Tongue (tissue), 1 donor: ENCODE measurements at regions not wholly inside any gene's neighbourhood (a gene's known extent, or its start where the extent isn't known, plus 50 kb on each side); places are given as distances from the start of the nearest gene placed in this dataset.
"Not testable (repeated sequence)": the region's sequence is repeated elsewhere in the genome, so short reads cannot be mapped to it uniquely, and the experiment has no call there.

Experiments used
- DNase-seq: peaks from one replicate; pipeline ENCODE4 v3.0.0-alpha.2; 2015

DNA sequence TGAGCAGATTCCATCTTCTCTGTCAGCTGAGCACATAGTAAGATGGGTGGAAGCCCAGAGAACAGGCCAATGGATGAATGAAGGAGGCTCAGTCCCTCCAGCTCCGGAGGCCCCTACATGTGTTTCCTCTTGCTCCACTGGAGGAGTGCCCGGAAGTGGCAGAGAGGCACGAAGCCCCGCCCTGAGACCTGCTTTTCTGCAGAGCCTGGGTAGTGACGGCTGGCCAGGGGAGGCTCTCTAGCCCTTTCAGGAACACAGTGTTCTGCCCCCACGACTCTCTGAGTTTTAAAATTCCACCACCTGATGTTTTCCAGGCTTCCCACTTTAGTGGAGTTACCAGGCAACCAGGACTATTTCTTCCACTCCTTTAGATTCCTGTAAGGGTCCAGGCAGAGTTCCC, 149.4 kb upstream of the SLC6A11 start:
- DNase-seq: peak; percentile 19

DNA sequence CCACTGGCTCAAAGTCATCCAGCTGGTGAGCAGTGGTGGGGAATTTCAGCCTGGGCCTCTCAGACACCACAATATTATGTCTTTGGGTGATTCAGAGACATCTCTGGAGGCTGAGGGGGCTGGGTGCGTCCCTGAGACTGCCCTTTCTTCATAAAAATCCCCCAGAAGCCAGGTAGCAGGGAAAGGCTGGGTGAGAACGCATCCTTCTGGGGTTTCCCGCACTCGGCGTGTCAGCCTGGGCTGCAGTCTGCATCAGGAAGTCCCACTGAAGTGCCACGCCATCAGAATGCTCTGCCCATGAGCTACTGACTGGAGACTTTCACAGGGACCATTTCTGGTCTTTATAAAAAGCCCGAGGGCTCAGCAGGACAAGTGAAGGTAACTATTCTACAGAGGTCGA, 148.8 kb upstream of the SLC6A11 start:
- DNase-seq: no peak

DNA sequence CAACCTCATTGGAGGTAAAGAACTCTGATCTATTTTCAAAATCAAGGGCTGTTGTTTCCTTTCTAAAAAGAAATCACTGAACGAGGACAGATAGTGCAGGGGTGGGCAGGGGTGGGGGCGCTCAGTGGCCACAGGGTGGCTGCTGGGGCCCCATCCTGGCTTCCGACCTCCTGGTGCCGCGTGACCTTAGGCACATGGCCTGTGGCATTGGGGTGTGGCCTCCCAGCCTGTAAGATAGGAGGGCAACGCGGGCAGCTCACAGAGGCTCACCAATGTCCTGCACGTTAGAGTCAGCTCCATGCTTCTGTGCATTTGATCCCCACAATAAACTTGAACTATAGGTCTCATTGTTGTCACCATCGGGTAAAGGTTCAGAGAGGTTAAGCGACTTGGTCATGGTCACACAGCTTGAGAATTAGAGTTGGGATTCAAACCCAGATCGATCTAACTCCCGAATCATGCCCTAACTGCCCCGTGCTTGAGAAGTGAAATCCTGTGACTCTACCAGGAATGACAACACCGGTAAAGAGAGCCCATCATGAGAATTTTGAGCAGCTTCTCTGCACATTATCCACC, 148.0 kb upstream of the SLC6A11 start:
- DNase-seq: no peak

DNA sequence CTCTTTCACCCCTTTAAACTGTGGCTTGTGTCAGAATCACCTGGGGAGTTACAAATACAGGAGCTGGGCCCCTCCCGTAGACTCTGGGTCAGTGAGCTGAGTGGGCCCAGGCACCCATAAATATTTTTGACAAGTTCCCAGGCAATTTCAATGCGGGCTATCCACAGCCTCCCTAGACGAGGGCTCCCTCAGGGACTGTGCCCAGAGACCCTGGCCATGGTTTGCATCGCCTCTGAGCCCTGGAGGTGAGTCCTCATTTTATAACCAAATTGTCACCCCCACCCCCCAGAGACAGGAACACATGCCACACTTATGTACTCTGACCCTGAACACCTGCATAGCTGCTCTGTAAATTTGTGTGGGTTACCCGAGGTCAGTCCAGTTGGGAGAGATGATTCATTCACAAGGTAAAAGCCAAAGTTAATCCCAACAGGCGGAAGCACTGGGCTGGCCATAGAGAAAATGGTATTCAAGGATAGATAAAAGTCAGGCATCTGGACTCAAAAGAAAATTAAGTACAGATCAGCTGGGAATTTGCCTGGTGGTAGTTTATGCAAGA, 146.5 kb upstream of the SLC6A11 start:
- no peak for DNase-seq

DNA sequence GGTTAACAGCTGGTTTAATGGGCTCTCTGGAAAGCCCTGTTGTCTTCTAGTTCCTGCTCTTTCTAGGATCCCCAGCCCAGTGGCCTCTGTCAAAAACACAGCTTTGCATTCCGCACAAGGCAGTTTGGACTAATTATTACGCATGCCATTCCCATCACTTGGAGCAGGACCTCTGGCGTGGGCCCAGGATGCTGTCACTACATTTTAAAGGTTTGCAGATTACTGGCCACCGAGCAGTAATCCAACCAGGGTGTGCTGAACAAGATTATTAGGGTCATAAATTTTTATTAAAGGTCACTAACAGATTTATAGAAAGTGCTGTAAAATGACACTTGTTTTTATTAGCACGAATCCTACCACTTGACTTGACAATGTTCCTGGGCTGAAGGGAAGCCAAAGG, 143.6 kb upstream of the SLC6A11 start:
- no peak for DNase-seq

DNA sequence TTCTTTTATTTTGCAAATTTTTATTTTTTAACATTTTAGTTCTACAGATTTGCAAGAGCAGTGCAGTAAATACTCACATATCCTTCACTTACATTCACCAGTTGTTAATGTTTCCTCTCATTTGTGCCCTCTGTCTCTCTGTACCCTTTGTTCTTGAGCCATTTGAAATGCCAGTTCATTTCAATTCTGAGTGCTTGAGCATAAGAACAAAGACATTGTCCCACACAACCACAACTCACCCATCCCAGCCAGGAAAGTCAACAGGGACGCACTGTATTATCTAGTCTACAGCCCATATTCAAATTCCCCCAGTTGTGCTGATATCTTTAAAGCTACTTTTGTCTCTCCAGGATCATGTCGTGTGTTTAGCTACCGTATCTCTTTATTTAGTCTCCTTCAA, 141.4 kb upstream of the SLC6A11 start:
- no peak for DNase-seq

DNA sequence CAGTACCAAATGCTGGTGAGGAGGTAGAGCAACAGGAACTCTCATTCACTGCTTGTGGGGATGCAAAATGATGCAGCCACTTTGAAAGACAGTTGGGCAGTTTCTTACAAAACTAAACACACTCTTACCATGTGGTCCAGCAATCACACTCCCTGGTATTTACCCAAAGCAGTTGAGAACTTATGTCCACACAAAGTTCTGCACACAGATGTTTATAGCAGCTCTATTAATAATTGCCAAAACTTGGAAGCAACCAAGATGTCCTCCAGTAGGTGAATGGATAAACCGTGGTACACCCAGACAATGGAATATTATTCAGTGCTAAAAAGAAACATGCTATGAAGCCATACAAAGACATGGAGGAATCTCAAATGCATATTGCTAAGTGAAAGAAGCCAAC, 139.1 kb upstream of the SLC6A11 start:
- DNase-seq: no peak

DNA sequence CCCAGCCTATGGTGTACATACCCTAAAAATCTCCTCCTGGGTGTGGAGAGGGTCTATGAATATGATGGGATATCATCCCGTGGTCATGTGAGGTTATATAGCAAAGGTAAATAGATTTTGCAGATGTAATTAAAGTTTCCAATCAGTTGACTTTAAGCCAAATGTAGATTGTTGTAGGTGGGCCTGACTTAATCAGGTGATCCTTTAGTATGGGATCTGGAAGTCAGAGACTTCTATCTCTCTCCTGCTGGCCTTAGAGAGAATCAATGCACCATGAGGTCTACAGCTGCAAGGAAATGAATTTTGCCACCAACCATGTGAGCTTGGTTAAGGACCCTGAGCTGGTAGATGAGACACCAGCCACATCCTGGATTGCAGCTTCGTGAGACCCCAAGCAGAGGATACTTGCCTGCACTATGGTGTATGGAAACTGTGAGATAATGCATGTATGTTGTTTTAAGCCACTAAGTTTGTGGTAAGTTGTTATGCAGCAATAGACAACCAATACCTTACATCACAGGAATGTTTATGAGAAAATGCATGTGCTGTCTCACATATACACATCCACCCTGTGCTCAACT, 137.1 kb upstream of the SLC6A11 start:
- DNase-seq: no peak

DNA sequence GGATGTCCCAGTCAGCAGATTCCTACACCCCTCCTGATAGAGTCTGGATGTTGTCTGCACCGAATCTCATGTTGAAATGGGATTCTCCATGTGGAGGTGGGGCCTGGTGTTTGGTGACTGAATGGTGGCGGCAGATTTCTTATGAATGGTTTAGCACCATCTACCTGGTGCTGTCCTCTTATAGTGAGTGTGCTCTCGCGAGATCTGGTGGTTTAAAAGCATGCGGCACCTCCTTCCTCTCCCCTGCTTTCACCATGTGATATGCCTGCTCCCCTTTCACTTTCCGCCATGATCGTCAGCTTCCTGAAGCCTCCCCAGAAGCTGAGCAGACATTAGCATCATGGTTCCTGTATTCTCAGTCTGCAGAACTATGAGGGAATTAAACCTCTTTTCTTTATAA, 135.2 kb upstream of the SLC6A11 start:
- no peak for DNase-seq

DNA sequence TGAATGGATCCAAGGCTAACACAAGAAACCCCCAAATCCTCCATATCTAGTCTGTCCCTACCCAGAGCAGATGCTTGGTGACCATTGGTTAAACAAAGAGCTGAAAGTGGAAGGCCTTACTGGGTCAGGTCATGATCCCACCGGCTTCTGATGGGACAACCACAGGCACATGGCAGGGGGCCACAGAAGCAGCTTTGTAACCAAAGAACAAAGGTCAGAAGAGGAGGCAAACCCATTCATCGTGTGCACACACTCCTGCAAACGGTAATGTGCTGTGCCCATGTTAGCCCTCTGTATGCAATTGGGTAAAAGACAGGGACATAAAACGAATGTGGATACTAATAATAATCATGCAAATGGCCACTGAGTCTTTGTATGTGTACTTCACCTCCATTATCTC, 133.3 kb upstream of the SLC6A11 start:
- no peak for DNase-seq

DNA sequence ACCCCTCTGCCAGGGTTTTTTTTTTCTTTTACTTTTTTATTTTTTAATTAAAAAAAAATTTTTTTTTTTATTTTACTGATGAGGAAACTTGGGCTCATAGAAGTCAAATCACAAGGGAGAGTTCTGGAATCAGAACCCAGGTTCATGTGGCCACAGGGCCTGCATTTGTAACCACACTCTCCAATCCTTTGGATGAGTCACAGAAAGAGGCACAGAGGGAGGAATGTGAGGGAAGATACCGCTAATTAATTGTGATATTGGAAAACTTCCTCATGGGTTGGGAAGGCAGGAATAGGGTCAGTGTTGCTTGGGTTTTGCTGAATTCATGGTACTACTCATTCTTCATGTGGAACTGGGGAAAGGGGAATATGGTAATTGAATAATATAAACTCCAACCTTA, 132.9 kb upstream of the SLC6A11 start:
- no peak for DNase-seq

DNA sequence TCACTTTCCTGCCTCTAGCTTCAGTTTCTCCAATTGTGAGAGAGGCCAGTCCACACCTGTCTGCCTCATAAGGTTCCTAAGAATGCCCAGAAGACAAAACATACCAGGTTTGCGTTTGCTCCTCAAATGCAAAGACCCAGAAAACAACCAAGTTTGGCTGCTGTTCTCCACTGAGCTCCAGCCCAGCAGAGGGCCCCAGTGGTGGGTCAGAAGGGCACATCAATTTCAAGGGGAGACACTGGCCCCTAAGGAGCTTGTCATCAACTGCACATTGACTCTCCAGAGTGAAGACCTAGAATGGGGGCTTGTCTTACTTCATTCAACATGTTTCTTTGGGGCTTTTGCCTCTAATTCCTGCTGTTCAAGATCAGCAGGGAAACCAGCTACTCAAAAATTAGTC, 127.9 kb upstream of the SLC6A11 start:
- no peak for DNase-seq

DNA sequence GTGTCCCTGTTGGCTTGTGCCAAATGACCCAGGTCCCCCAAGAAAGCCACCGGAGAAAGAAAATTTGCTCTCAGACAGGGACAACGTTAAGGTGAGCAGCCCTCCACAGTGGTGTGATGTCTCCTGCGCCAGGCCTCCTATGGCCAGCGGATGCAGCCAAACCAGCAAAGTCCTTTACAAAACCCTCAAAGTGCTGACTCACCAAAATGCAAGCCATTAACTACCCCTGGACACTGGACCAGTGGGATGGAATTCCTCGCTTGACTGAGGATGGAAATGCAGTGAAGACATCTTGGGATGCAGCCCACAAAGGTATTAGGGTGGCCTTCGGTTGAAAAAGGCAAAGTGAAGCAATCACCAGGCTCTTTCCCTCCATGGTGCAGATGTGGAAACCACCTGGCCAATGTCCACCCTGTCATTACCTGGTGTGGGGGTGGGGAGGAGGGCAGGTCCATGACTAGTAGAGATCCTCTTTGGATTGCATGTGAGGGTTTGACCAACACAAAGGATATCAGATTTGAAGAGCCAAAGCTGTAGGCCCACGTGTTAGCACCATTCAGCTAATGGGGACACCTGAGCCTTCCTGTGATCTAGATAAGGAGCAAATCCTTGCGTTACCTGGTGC, 127.4 kb upstream of the SLC6A11 start:
- no peak for DNase-seq

DNA sequence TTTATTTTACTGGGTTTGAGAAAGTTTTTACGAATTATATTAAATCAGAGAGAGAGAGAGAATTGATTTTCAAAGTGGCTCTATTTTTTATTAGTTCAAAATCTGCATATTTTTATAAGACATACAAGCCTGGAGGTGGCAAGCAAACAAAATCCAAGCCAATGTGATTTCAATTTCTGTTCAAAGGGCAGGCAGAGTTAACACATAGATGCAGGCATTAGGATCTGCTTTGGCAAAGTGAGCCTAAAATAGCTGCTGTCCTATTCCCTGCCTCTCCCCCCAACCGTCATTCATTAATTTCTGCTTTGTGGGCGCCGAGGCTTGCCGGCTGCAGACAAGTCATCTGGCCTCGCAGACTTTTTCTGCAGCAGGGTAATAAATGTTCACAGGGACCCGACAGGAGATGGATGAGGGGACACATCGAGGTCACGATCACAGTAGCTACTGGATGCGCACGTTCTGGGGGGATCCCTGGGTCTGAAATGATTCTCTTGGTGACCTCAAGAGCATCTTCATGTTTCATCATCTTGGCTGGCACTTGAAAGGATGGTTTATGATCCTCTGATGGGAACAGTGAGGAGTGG, 123.9 kb upstream of the SLC6A11 start:
- no peak for DNase-seq

DNA sequence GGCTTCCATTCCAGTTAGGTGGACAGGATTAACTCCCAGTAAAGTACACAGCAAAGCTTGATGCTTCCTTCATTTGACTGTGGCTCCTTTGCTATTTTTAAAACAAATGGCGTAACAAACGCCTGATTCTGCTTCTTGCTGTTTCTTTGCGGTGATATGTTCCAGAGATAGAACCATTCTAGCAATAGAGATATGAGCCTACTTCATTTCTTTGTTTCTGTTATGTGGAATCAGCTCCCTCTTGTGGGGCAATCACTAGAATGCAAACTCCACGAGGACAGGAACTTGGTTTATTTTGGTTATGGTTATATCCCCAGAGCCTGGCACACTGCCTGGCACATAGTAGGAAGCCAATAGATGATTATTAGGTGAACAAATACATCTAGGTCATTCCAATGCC, 122.6 kb upstream of the SLC6A11 start:
- no peak for DNase-seq

DNA sequence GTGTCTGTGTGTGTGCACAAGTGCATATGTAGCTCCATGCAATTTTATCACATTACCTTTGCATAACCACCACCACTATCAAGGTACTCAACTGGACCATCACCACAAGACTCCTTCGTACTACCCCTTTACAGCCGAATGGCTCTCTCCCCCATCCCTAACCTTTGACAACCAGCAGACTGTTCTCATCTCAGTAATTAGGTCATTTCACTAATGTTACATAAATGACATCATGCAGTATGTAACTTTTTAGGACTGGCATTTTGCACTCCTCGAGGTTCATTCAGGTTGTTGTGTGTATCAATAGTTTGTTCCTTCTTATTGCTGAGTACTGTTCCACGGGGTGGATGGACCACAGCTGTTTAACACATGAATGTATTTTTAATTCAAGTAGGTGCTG, 121.8 kb upstream of the SLC6A11 start:
- no peak for DNase-seq

DNA sequence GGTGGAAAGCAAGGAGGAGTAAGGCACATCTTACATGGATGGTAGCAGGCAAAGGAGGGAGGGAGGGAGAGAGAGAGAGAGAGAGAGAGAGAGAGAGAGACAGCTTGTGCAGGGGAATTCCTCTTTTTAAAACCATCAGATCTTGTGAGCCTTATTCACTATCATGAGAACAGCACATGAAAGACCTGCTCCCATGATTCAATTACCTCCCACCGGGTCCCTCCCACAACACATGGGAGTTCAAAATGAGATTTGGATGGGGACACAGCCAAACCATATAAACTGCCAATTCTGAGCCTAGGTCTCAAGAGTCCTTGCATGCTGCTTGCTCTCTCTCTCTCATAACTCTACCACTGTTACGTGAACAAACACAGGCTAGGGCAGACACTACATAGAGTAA, 120.8 kb upstream of the SLC6A11 start:
- DNase-seq: not testable (repeated sequence)

DNA sequence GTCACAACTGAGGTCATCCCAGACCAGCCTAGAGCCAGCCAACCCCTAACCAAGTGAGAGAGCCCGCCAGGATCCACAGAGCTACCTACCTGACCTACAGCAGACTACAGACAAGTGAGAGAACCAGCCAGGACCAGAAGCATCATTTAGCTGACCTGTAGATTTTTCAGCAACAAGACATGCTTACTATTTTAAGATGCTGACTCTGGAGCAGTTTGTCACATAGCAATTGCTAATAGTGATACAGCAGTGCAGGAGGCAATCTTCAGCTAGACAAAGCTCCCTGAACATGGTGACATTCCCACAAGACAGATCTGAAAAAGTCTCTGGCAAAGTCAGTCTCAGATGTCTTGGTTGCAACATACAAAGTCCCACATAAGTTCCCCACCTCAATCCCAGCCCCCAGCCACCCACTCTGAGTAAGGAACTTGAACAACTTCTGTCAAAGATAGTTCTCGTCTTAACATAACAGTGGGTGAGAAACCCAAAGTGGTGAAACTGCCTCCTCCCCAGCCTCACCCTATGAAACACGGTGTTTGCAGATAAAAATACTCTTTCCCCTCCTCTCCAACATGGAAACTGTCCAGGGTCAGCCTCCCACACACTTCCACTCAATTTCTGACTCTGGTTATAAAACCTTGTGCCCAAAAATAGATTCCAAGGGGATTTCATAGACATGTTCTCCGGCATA, 120.3 kb upstream of the SLC6A11 start:
- no peak for DNase-seq

DNA sequence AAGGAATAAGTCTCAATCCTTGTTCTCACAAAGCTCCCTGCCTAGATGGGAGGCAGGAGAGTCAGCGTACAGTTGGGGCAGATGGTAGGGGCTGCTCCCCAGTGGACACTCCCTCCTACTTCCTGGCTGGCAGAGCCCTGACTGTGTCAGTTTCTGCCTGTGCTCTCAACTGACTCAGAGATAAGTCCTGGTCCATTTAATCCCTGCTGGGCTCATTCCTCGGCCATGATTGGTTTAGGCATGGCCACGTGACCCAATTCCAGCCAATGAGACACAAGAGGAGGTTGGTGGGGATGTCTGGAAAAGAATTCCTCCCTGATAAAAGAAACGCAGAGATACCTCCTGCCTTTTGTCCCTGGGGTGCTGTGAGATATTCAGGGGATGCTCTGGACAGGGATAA, 118.1 kb upstream of the SLC6A11 start:
- no peak for DNase-seq

DNA sequence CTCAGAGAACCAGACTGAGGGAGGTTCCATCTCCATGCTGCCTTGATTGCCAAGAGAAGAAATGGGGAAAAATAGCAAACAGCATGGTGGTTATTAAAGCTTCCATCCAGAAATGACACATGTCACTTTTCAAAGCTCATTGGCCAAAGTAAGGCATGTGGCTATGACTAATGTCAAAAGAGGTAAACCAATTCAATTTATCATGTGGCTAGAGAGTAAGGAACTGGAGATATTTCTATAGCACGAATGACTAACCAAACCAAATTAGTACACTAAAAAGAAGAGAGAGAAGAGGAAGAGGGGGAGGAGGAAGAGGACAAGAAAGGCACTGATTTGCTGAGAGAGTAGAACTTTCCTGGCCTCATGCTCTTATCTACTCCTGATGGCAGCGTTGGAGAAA, 115.2 kb upstream of the SLC6A11 start:
- no peak for DNase-seq

DNA sequence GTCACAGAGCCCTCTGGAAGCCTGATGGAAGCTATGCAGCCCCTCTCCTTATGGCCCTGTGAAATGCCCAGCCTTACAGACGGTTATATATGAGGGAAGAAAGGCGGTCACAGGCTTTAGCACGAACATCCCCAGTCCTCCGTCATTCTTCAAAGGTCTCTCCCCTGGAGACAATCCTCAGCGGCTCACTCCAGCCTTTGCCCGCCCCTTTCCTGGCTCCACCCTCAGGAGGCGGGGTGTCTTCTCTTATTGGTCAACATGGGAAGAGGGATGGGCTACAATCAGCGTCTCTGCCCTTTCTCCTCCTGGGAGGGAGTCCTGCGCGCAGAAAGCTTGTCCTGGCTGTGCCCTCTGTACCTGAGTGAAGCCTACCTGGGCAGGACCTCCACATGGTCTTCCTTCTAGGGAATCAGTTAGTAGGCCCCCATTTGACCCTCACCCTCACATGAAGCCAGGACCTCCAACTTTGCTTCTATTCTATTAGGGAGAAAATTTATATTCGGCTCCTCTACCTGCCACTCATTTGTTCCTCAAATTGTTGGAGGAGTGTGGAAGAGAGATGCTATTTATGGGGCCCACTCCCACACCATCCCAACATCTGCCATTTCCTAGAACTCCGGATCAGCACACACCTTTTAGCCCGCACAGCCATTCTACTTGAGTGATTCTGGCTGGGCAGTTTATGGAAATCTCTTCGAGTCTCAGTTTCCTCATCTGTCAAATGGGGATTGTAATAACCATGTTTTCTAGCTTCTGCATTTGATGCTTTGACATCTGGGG, 112.9 kb upstream of the SLC6A11 start:
- peak; percentile 12 for DNase-seq

DNA sequence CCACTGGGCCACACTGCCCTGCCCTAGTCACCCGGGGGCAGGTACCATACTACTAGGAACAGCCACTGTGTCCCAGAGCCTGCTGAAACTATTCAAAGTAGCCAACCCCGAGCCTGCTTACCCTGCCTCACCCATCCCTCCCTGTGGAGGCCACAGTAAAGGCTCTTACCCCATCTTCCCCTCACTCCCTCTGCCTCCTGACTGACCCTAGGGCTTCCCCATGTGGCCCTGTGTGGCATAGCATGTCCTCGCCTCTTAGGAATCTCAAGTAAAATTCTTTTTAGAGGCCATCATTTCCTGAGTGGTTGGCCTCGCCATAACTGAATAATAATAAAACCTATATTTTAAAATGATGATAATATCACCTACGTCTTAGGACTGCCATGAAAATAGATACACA, 112.2 kb upstream of the SLC6A11 start:
- no peak for DNase-seq
